Choroid plexus epithelial cell (primary cell): ENCODE measurements at regions not wholly inside any gene's neighbourhood (a gene's known extent, or its start where the extent isn't known, plus 50 kb on each side); places are given as distances from the start of the nearest gene placed in this dataset.

Experiments
- DNase-seq: peaks from one replicate; pipeline ENCODE4 v3.0.0-alpha.2; 2010; ENCODE audit warnings: low read depth
- H3K4me3 ChIP-seq: 2 replicates; pipeline ENCODE4 v1.5.1; 2011; ENCODE audit warnings: low read depth, mild to moderate bottlenecking, control low read depth, low read length, moderate library complexity
- CTCF ChIP-seq: conservative IDR thresholded peaks from 2 replicates; pipeline ENCODE4 v1.5.1; 2011; ENCODE audit warnings: low read depth, mild to moderate bottlenecking, control low read depth, inconsistent platforms, low read length, moderate library complexity

- DNase-seq, result no peak
- TF ChIP-seq CTCF, result no peak
- H3K4me3 ChIP-seq, result no peak overlapping the region
Measured at GRCh38 chr4:123507376-123507775, 110.8 kb downstream of the SPRY1 start.

GRCh38 chr4:123510221-123510620 is 113.6 kb downstream of the SPRY1 start:
- H3K4me3 ChIP-seq, result no peak overlapping the region
- TF ChIP-seq CTCF, result no peak
- DNase-seq, result no peak

- no peak overlapping the region for H3K4me3 ChIP-seq
- TF ChIP-seq CTCF, result no peak
- DNase-seq, result no peak
Measured at GRCh38 chr4:123510659-123511058, 114.1 kb downstream of the SPRY1 start.

- no peak for TF ChIP-seq CTCF
- no peak for DNase-seq
Measured at GRCh38 chr4:123516576-123516975, 120.0 kb downstream of the SPRY1 start.

GRCh38 chr4:123517176-123517575 is 120.6 kb downstream of the SPRY1 start:
- no peak for DNase-seq
- H3K4me3 ChIP-seq, result no peak overlapping the region
- TF ChIP-seq CTCF, result no peak

More at GRCh38 chr4:123516576-123516975, 120.0 kb downstream of the SPRY1 start:
- no peak overlapping the region for H3K4me3 ChIP-seq

- peak; percentile 20 for DNase-seq
- no peak overlapping the region for H3K4me3 ChIP-seq
- no peak for TF ChIP-seq CTCF
Measured at GRCh38 chr4:123517971-123518370, 121.4 kb downstream of the SPRY1 start.

- TF ChIP-seq CTCF, result no peak
- DNase-seq, result no peak
- H3K4me3 ChIP-seq, result no peak overlapping the region
Measured at GRCh38 chr4:123520325-123520724, 123.7 kb downstream of the SPRY1 start.
